Upper lobe of left lung (tissue), 4 donors: ENCODE measurements at regions not wholly inside any gene's neighbourhood (a gene's known extent, or its start where the extent isn't known, plus 50 kb on each side); places are given as distances from the start of the nearest gene placed in this dataset.

Experiments used
- CTCF ChIP-seq, 6 experiments: fragments of 450-650 bp in 4 of 6; fragments of 200-600 bp in 2 of 6; sonication (generic) in 2 of 6; IDR thresholded peaks; one replicate each; pipeline ENCODE4 v1.5.1; 2016 to 2019; ENCODE audit warnings: antibody characterized with exemption in 6 of 6
- EP300 ChIP-seq, 4 donors: sonication (generic); formaldehyde crosslinking; IDR thresholded peaks; one replicate each; pipeline ENCODE4 v1.5.1; 2017; ENCODE audit warnings: antibody characterized with exemption in 4 of 4, control low read depth in 2 of 4
- POLR2A ChIP-seq, 4 donors: fragments of 450-650 bp; IDR thresholded peaks; one replicate each; pipeline ENCODE4 v1.5.1; 2016 to 2017; ENCODE audit warnings: antibody characterized with exemption in 4 of 4, mild to moderate bottlenecking in 2 of 4

- TF ChIP-seq POLR2A (IDR thresholded peaks at IDR 0.05): no peak
- TF ChIP-seq CTCF (IDR thresholded peaks at IDR 0.05): no peak
- TF ChIP-seq EP300 (IDR thresholded peaks at IDR 0.05): no peak
These were observed 589.1 kb upstream of the SLC8A1 start for GRCh38 chr2:41040782-41041520.
